PFSK-1 (cell line): ENCODE measurements at regions not wholly inside any gene's neighbourhood (a gene's known extent, or its start where the extent isn't known, plus 50 kb on each side); places are given as distances from the start of the nearest gene placed in this dataset.

Source experiments
- FOXP2 ChIP-seq: optimal IDR thresholded peaks from 2 replicates; pipeline ENCODE3; 2011; ENCODE audit warnings: borderline replicate concordance, control low read depth, inconsistent platforms; ENCODE audit not compliant: insufficient read depth; ENCODE audit errors: extremely low read length, extremely low read depth
- POLR2AphosphoS5 ChIP-seq: IDR thresholded peaks from 2 replicates; pipeline ENCODE4 v1.6.1; 2012; ENCODE audit warnings: low read depth, mild to moderate bottlenecking, control low read depth, low read length, moderate library complexity
- SIN3A ChIP-seq: IDR thresholded peaks from 2 replicates; pipeline ENCODE4 v1.6.1; 2012; ENCODE audit warnings: mild to moderate bottlenecking, low read length, moderate library complexity, borderline replicate concordance; ENCODE audit not compliant: insufficient read depth
- TAF1 ChIP-seq: IDR thresholded peaks from 2 replicates; pipeline ENCODE4 v1.6.1; 2012; ENCODE audit warnings: low read length, control low read depth, borderline replicate concordance; ENCODE audit not compliant: insufficient read depth
- TF ChIP-seq, protein P1 (sequence below), 2 experiments: IDR thresholded peaks; 2 replicates each; pipeline versions ENCODE4 v1.6.1 to v1.8.0; 2011 to 2012; ENCODE audit warnings: low read depth in 2 of 2, low read length in 2 of 2, control low read depth in 1 of 2, inconsistent platforms in 1 of 2, mild to moderate bottlenecking in 1 of 2, moderate library complexity in 1 of 2; ENCODE audit not compliant: insufficient read depth in 1 of 2

DNA sequence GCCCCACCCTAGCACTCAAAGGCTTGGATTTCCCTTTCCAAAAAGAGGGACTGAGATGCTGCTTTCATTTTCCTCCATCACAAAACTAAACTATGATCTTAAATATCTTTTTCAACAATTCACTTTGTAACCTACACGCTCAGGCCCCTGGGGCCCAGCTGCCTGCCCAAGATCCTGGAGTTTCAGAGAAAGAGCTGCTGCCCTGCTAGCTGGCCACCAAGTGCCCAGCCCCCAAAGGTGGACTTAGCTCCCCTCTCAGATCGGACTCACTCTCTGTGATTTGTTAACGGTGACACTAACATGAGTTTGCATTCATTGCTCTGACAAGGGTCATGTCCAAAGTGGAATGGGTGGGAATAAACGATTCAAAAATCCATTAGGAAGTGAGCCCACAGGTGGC lies 119.6 kb upstream of the SMAD3 start:
- no peak for TF ChIP-seq TAF1
- no peak for TF ChIP-seq FOXP2
- TF ChIP-seq, protein P1, sequence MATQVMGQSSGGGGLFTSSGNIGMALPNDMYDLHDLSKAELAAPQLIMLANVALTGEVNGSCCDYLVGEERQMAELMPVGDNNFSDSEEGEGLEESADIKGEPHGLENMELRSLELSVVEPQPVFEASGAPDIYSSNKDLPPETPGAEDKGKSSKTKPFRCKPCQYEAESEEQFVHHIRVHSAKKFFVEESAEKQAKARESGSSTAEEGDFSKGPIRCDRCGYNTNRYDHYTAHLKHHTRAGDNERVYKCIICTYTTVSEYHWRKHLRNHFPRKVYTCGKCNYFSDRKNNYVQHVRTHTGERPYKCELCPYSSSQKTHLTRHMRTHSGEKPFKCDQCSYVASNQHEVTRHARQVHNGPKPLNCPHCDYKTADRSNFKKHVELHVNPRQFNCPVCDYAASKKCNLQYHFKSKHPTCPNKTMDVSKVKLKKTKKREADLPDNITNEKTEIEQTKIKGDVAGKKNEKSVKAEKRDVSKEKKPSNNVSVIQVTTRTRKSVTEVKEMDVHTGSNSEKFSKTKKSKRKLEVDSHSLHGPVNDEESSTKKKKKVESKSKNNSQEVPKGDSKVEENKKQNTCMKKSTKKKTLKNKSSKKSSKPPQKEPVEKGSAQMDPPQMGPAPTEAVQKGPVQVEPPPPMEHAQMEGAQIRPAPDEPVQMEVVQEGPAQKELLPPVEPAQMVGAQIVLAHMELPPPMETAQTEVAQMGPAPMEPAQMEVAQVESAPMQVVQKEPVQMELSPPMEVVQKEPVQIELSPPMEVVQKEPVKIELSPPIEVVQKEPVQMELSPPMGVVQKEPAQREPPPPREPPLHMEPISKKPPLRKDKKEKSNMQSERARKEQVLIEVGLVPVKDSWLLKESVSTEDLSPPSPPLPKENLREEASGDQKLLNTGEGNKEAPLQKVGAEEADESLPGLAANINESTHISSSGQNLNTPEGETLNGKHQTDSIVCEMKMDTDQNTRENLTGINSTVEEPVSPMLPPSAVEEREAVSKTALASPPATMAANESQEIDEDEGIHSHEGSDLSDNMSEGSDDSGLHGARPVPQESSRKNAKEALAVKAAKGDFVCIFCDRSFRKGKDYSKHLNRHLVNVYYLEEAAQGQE (IDR thresholded peaks at IDR 0.05; ENCODE audit: insufficient read depth in 1 of 2, low read depth in 2 of 2, low read length in 2 of 2), result no peak
- TF ChIP-seq POLR2AphosphoS5, result no peak
- no peak for TF ChIP-seq SIN3A

DNA sequence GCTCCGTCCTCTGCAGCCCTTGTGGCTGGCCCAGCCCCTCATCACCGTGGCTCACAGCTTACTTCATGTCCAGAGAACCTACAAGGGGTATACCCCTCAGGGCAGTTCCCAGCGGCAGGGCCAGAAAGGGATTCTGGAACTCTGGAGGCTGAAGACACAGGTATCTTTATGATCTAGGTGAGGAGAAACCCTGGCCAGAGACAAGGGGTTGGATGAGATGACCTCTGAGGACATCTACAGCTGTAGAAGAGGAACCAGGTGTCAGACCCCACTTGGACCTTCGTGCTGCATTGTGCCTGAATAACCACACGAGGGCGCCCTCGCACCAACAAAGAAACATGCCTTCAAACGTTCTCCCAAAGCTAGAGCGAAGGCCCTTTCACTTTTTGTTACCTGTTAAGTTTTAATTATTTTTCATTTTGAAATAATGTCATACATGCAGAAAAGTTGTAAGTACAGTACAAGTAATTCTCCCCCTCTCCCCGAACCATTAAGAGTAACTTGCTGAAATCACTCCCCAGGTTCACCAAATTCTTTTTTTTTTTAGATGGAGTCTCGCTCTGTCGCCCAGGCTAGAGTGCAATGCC lies 118.7 kb upstream of the SMAD3 start:
- TF ChIP-seq TAF1, result no peak
- TF ChIP-seq, protein P1 (IDR thresholded peaks at IDR 0.05; ENCODE audit: insufficient read depth in 1 of 2, low read depth in 2 of 2, low read length in 2 of 2), result no peak
- TF ChIP-seq FOXP2, result no peak
- no peak for TF ChIP-seq SIN3A
- TF ChIP-seq POLR2AphosphoS5, result no peak

DNA sequence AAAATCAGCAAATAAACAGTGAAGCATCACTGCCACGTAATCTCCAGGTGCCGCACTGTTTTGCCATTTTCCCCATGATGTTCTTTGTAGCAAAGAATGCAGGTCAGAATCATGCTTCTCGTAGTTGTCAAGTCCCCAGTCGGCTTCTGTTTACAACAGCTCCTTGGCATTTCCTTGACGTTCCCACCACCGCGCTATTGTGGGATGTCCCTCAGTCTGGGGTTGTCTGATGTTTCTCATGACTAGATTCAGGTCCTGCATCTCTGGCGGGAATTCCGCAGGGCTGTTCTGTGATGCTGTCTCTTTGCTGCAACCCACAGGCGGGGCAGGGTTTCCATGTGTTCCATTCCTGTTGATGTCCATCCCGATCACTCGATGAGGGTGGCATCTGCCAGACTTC lies 117.9 kb upstream of the SMAD3 start:
- no peak for TF ChIP-seq TAF1
- TF ChIP-seq SIN3A, result no peak
- TF ChIP-seq FOXP2, result no peak
- TF ChIP-seq POLR2AphosphoS5, result no peak
- TF ChIP-seq, protein P1 (IDR thresholded peaks at IDR 0.05; ENCODE audit: insufficient read depth in 1 of 2, low read depth in 2 of 2, low read length in 2 of 2), result no peak

DNA sequence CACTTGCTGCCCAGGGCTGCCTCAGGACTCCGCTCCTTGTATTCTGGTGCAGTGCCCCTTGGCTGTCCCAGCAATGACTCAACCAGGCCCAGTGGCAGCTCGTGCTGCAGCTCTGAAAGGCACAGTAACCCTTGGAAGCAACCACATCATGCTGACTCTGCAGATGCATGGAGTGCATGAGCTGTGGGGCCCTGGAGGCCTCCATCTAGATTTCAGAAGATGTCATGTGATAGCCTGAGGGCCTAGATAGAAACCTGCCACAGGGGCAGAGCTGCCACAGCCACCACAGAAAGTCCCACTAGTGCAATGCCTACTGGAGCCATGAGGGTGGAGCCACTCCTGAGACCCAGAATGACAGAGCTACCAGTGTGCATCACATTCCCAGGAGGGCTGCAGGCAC lies 117.1 kb upstream of the SMAD3 start:
- no peak for TF ChIP-seq FOXP2
- TF ChIP-seq SIN3A, result no peak
- TF ChIP-seq, protein P1 (IDR thresholded peaks at IDR 0.05; ENCODE audit: insufficient read depth in 1 of 2, low read depth in 2 of 2, low read length in 2 of 2), result no peak
- no peak for TF ChIP-seq TAF1
- no peak for TF ChIP-seq POLR2AphosphoS5
